Mesothelial cell of epicardium (in vitro differentiated cells): ENCODE measurements at regions not wholly inside any gene's neighbourhood (a gene's known extent, or its start where the extent isn't known, plus 50 kb on each side); places are given as distances from the start of the nearest gene placed in this dataset.

Experiments
- DNase-seq, 2 experiments: peaks; one replicate each; pipeline ENCODE4 v3.0.0; 2021; ENCODE audit warnings: low spot score in 2 of 2; ENCODE audit not compliant: unreplicated experiment in 2 of 2
- H3K27ac Mint-ChIP-seq: 2 replicates; pipeline ENCODE4 v1.8.0; 2021; ENCODE audit warnings: mixed read lengths
- H3K27me3 Mint-ChIP-seq: 2 replicates; pipeline ENCODE4 v1.8.0; 2021; ENCODE audit warnings: low read depth, mixed read lengths
- H3K36me3 Mint-ChIP-seq: 2 replicates; pipeline ENCODE4 v1.8.0; 2021; ENCODE audit warnings: mixed read lengths
- H3K4me1 Mint-ChIP-seq: 2 replicates; pipeline ENCODE4 v1.8.0; 2021; ENCODE audit warnings: mixed read lengths
- H3K4me3 Mint-ChIP-seq: 2 replicates; pipeline ENCODE4 v1.8.0; 2021; ENCODE audit warnings: mild to moderate bottlenecking, moderate library complexity, mixed read lengths
- H3K9me3 Mint-ChIP-seq: 2 replicates; pipeline ENCODE4 v1.8.0; 2021; ENCODE audit warnings: mixed read lengths
- TF ChIP-seq, protein P1 (sequence below): fragments of 200-600 bp; sonication (generic); IDR thresholded peaks from one replicate; pipeline ENCODE4 v1.5.0; 2021; ENCODE audit warnings: antibody characterized with exemption; ENCODE audit not compliant: unreplicated experiment

DNA sequence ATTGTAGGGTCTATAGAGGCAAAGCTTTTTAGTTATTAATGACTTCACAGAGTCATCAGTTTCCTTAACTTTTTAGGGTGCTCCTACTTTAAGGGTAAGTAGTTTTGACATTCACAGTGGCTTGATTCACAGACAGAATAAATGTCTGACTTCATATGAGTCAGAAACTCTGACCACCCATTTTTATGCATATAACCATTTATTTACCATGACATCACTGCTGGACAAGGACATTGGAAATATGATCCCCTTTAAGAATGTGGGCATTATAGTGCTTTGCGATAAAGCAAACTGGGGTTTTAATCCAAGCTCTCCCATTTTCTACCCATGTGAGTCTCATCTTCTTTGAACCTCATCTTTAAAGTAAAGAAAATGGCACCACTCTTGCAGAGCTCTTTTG lies 162.0 kb upstream of the MC4R start:
- Mint-ChIP-seq H3K4me1 (no peaks in the 10 kb centered on the region), H3K9me3 (no peaks in the 10 kb centered on the region), H3K27ac (no peak overlapping the region), H3K27me3 (peaks cover 33% of the 10 kb centered on the region), H3K36me3 (no peaks in the 10 kb centered on the region), H3K4me3 (no peak overlapping the region)
- no peak for DNase-seq
- TF ChIP-seq, protein P1, sequence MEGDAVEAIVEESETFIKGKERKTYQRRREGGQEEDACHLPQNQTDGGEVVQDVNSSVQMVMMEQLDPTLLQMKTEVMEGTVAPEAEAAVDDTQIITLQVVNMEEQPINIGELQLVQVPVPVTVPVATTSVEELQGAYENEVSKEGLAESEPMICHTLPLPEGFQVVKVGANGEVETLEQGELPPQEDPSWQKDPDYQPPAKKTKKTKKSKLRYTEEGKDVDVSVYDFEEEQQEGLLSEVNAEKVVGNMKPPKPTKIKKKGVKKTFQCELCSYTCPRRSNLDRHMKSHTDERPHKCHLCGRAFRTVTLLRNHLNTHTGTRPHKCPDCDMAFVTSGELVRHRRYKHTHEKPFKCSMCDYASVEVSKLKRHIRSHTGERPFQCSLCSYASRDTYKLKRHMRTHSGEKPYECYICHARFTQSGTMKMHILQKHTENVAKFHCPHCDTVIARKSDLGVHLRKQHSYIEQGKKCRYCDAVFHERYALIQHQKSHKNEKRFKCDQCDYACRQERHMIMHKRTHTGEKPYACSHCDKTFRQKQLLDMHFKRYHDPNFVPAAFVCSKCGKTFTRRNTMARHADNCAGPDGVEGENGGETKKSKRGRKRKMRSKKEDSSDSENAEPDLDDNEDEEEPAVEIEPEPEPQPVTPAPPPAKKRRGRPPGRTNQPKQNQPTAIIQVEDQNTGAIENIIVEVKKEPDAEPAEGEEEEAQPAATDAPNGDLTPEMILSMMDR: no peak

DNA sequence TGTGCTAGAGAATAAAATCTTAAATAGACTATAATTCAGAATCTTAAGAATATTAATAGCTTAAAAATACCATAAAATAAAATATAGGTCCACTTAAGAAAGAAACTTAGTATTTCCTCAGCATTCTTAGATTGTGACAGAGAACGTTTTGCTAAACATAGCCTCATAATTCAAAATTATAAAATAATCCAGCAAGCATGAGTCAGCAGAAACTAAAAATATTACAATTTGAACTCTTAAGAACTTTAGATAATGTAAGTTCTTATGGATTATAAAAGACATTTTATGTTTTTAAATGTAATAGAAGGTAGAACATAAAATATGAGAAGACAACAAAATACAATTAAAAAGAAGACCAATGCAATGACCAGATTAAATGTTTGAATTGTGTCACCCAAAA lies 164.5 kb upstream of the MC4R start:
- H3K36me3 Mint-ChIP-seq: no peaks in the 10 kb centered on the region
- TF ChIP-seq, protein P1: no peak
- DNase-seq: no peak
- peaks cover 22% of the 10 kb centered on the region for H3K27me3 Mint-ChIP-seq
- H3K4me3 Mint-ChIP-seq: no peak overlapping the region
- no peaks in the 10 kb centered on the region for H3K9me3 Mint-ChIP-seq
- no peaks in the 10 kb centered on the region for H3K4me1 Mint-ChIP-seq
- no peak overlapping the region for H3K27ac Mint-ChIP-seq

DNA sequence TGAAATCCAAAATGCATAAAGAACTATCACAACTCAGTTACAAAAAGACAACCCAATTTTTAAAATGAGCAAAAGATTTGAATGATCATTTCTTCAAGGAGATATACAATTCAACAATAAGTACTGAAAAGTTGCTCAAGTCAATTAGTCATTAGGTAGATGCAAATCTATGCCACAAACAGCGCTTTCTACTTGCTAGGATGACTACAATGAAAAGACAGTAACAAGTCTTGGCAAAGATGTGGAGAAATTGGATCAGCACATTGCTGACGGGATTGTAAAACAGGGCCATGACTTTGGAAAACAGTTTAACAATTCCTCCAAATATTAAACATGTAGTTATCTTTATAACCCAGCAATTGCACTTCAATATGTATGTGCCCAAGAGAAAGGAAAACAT lies 166.3 kb upstream of the MC4R start:
- Mint-ChIP-seq H3K4me3 (no peak overlapping the region), H3K36me3 (no peaks in the 10 kb centered on the region), H3K27ac (no peak overlapping the region), H3K9me3 (no peaks in the 10 kb centered on the region), H3K27me3 (peaks cover 16% of the 10 kb centered on the region), H3K4me1 (no peaks in the 10 kb centered on the region)
- no peak for DNase-seq
- TF ChIP-seq, protein P1: no peak

GRCh38 chr18:60541661-60542060 lies 169.1 kb upstream of the MC4R start:
- Mint-ChIP-seq H3K9me3 (no peaks in the 10 kb centered on the region), H3K4me3 (no peak overlapping the region), H3K27ac (no peak overlapping the region), H3K36me3 (no peaks in the 10 kb centered on the region), H3K27me3 (peaks cover 16% of the 10 kb centered on the region), H3K4me1 (no peaks in the 10 kb centered on the region)
- TF ChIP-seq, protein P1: no peak
- DNase-seq: no peak

GRCh38 chr18:60543646-60544045 lies 171.1 kb upstream of the MC4R start:
- H3K27ac Mint-ChIP-seq: no peak overlapping the region
- no peaks in the 10 kb centered on the region for H3K36me3 Mint-ChIP-seq
- H3K4me1 Mint-ChIP-seq: no peaks in the 10 kb centered on the region
- peaks cover 10% of the 10 kb centered on the region for H3K27me3 Mint-ChIP-seq
- no peak for DNase-seq
- H3K4me3 Mint-ChIP-seq: no peak overlapping the region
- no peaks in the 10 kb centered on the region for H3K9me3 Mint-ChIP-seq
- TF ChIP-seq, protein P1: no peak

DNA sequence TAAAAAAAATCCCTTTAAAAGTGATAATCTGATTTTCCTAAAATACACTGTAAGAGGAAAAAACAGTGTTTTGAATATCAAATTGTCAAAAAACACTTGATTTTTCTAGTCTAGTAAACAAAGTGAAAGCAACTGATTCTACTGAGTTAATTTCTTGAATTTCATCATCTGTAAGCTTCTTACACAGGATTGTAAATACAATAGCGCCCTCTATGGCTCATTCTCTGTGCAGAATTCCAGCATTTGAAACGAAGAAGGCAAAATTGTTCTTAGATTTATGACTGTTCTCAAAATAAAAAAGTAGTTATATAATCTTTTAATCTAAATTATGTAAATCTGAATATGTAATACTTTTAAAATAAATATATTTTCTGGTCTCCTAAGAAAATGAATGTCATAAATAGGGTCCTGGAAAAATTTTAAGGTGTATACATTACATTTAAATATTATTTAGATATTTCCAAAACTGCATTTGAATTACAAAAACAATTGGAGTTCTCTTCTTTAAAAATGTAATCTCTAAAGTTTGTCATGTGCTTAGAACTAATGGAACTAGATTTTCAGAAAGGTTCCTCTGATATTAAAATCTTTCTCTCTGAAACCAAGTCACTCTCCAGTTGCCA lies 176.9 kb upstream of the MC4R start:
- Mint-ChIP-seq H3K36me3 (no peaks in the 10 kb centered on the region), H3K27ac (no peak overlapping the region), H3K27me3 (no peaks in the 10 kb centered on the region), H3K4me3 (no peak overlapping the region), H3K4me1 (no peaks in the 10 kb centered on the region), H3K9me3 (no peaks in the 10 kb centered on the region)
- no peak for DNase-seq
- TF ChIP-seq, protein P1: peak; percentile 76
